Endothelial cell of umbilical vein (primary cell): ENCODE measurements at regions not wholly inside any gene's neighbourhood (a gene's known extent, or its start where the extent isn't known, plus 50 kb on each side); places are given as distances from the start of the nearest gene placed in this dataset.

Experiments
- BruUV-seq: library from RNA; stranded (reverse); fragments of 400-500 nt; replicated peaks from 2 replicates; lab custom pipeline; 2021; lab: Mats Ljungman, UMichigan
- CTCF ChIA-PET: fragments of 300-600, 350-600 bp; sonication (Branson Sonifier 250); formaldehyde crosslinking; loops from one replicate; lab custom pipeline; 2021; ENCODE audit warnings: antibody characterized with exemption, inconsistent platforms; lab: Charles Lee
- POLR2A ChIA-PET: fragments of 300-600, 350-600 bp; sonication (Branson Sonifier 250); formaldehyde crosslinking; loops from one replicate; lab custom pipeline; 2021; ENCODE audit warnings: antibody characterized with exemption, inconsistent platforms; lab: Charles Lee
- DNase-seq: peaks from one replicate; pipeline ENCODE4 v3.0.0-alpha.2; 2011; ENCODE audit warnings: low read depth, low spot score
- FAIRE-seq: peaks from 2 replicates; lab custom pipeline; 2011; peaks lifted over from hg19 to GRCh38; lab: Jason Lieb, UNC
- H2AFZ ChIP-seq: 2 replicates; pipeline ENCODE4 v1.6.0; 2012; ENCODE audit warnings: low read depth, low read length, control low read depth, inconsistent platforms
- H3K27ac ChIP-seq: 2 replicates; pipeline ENCODE4 v1.5.1; 2011; ENCODE audit warnings: low read depth, mild to moderate bottlenecking, control low read depth, low read length, moderate library complexity; ENCODE audit not compliant: insufficient read depth
- H3K27me3 ChIP-seq, 2 experiments: 2 replicates each; pipeline versions ENCODE4 v1.6.0 to v1.6.1; 2011; ENCODE audit warnings: low read length in 2 of 2, mixed read lengths in 1 of 2; ENCODE audit not compliant: control insufficient read depth in 2 of 2, insufficient read depth in 2 of 2
- H3K36me3 ChIP-seq, 2 experiments: 2 replicates in 1 of 2; 3 replicates in 1 of 2; pipeline ENCODE4 v1.5.1; 2011; ENCODE audit warnings: low read length in 2 of 2, mild to moderate bottlenecking in 1 of 2, moderate library complexity in 1 of 2; ENCODE audit not compliant: control insufficient read depth in 2 of 2, insufficient read depth in 2 of 2; ENCODE audit errors: extremely low read depth in 1 of 2
- H3K4me1 ChIP-seq: 3 replicates; pipeline ENCODE4 v1.5.1; 2011; ENCODE audit warnings: mild to moderate bottlenecking, low read length; ENCODE audit not compliant: control insufficient read depth, insufficient read depth; ENCODE audit errors: extremely low read depth
- H3K4me2 ChIP-seq: 2 replicates; pipeline ENCODE4 v1.6.1; 2011; ENCODE audit warnings: low read length, control low read depth, mixed read lengths; ENCODE audit not compliant: insufficient read depth
- H3K4me3 ChIP-seq, 3 experiments: fragments of 200-600 bp in 1 of 3; sonication (generic), shearing (Covaris generic) in 1 of 3; replicated peaks in 1 of 3; 2 replicates each; pipeline ENCODE4 v1.5.1; 2011 to 2016; ENCODE audit warnings: control low read depth in 3 of 3, low read length in 3 of 3, mild to moderate bottlenecking in 2 of 3, inconsistent platforms in 1 of 3, low read depth in 1 of 3, moderate library complexity in 1 of 3; ENCODE audit not compliant: insufficient read depth in 1 of 3
- H3K79me2 ChIP-seq: 2 replicates; pipeline ENCODE4 v1.6.0; 2012; ENCODE audit warnings: low read length, inconsistent platforms; ENCODE audit not compliant: control insufficient read depth, insufficient read depth
- H3K9ac ChIP-seq: replicated peaks from 2 replicates; pipeline ENCODE3; 2011; ENCODE audit warnings: low read length, control low read depth; ENCODE audit not compliant: insufficient read depth; ENCODE audit errors: extremely low read depth
- H3K9me1 ChIP-seq: replicated peaks from 3 replicates; pipeline ENCODE4 v1.6.0; 2011; ENCODE audit warnings: mild to moderate bottlenecking, low read length; ENCODE audit not compliant: control insufficient read depth, insufficient read depth; ENCODE audit errors: extremely low read depth
- H3K9me3 ChIP-seq: replicated peaks from 2 replicates; pipeline ENCODE4 v1.5.1; 2012; ENCODE audit warnings: low read length, inconsistent platforms; ENCODE audit not compliant: control insufficient read depth, insufficient read depth
- H4K20me1 ChIP-seq: replicated peaks from 2 replicates; pipeline ENCODE3; 2011; ENCODE audit warnings: mild to moderate bottlenecking, low read length; ENCODE audit not compliant: control insufficient read depth, insufficient read depth; ENCODE audit errors: extremely low read depth
- CTCF ChIP-seq, 2 donors: IDR thresholded peaks; 1 replicate in 1 of 2; 2 replicates in 1 of 2; pipeline ENCODE4 v1.5.1; 2011; ENCODE audit warnings: low read length in 2 of 2, mild to moderate bottlenecking in 2 of 2, moderate library complexity in 2 of 2, control low read depth in 1 of 2, inconsistent platforms in 1 of 2, low read depth in 1 of 2; ENCODE audit not compliant: insufficient read depth in 1 of 2; ENCODE audit errors: extremely low read depth in 1 of 2
- EZH2 ChIP-seq: IDR thresholded peaks from 2 replicates; pipeline ENCODE4 v1.6.1; 2012; ENCODE audit warnings: borderline replicate concordance, low read depth, mild to moderate bottlenecking, moderate library complexity, low read length, inconsistent platforms; ENCODE audit not compliant: severe bottlenecking
- FOS ChIP-seq: IDR thresholded peaks from 2 replicates; pipeline ENCODE4 v1.6.1; 2011; ENCODE audit warnings: mild to moderate bottlenecking, low read length, moderate library complexity, borderline replicate concordance; ENCODE audit not compliant: insufficient read depth
- GATA2 ChIP-seq: IDR thresholded peaks from 2 replicates; pipeline ENCODE4 v1.7.0; 2011; ENCODE audit warnings: low read depth, mild to moderate bottlenecking, moderate library complexity, mixed read lengths, low read length; ENCODE audit not compliant: insufficient read length, insufficient read depth
- JUN ChIP-seq: IDR thresholded peaks from 2 replicates; pipeline ENCODE4 v1.6.1; 2011; ENCODE audit warnings: borderline replicate concordance, low read depth; ENCODE audit not compliant: insufficient read length, insufficient read depth
- MAX ChIP-seq: IDR thresholded peaks from 2 replicates; pipeline ENCODE4 v1.6.1; 2011; ENCODE audit not compliant: insufficient read depth, insufficient read length
- MYC ChIP-seq: IDR thresholded peaks from one replicate; pipeline ENCODE4 v1.6.1; 2011; ENCODE audit warnings: mild to moderate bottlenecking, low read depth, low read length
- POLR2A ChIP-seq: IDR thresholded peaks from 2 replicates; pipeline ENCODE4 v1.6.1; 2012; ENCODE audit warnings: low read depth, mild to moderate bottlenecking, control low read depth, low read length
- POLR2AphosphoS5 ChIP-seq: IDR thresholded peaks from 2 replicates; pipeline ENCODE4 v1.6.1; 2012; ENCODE audit warnings: low read depth, mild to moderate bottlenecking, control low read depth, low read length, moderate library complexity; ENCODE audit not compliant: insufficient read depth
- dilution Hi-C: fragments of 300-500 bp; cut with MboI; formaldehyde crosslinking; loops from one replicate; pipeline ENCODE4 v1.15.0; 2019; ENCODE audit warnings: low sequenced_read_pairs; ENCODE audit not compliant: extremely low pct_ligation_motif_present
- intact Hi-C: fragments of 100-400 bp; cut with micrococcal nuclease; formaldehyde crosslinking; loops from one replicate; pipeline ENCODE4 v1.10.0; 2022

GRCh38 chr6:149130508-149130907 lies 187.0 kb upstream of the TAB2 start:
- Histone ChIP-seq H3K27ac (no peak overlapping the region), H3K9me3 (no peaks in the 10 kb centered on the region), H4K20me1 (no peaks in the 10 kb centered on the region), H3K36me3 (no peaks in the 10 kb centered on the region), H3K9me1 (no peaks in the 10 kb centered on the region), H3K4me2 (no peak overlapping the region), H3K27me3 (peaks cover 0 to 9% of the 10 kb centered on the region in 2 experiments), H3K9ac (no peak overlapping the region), H2AFZ (no peak overlapping the region), H3K4me1 (peaks cover 3% of the 10 kb centered on the region), H3K79me2 (no peaks in the 10 kb centered on the region), H3K4me3 (no peak overlapping the region)
- DNase-seq (no peak), FAIRE-seq (no peak)
- intact Hi-C loops, result no loop called here
- dilution Hi-C loops, result no loop called here
- ChIA-PET CTCF (interaction anchor here (1.2 kb wide), 1 partner anchor 48 kb away, joined by 4 read pairs; no protein-coding TSS in a partner anchor), POLR2A (no interaction called here)
- BruUV-seq, result no TSS peak
- TF ChIP-seq EZH2 (no peak), POLR2A (no peak), JUN (no peak), FOS (no peak), CTCF (IDR thresholded peaks at IDR 0.05; ENCODE audit: extremely low read depth in 1 of 2, insufficient read depth in 1 of 2, low read depth in 1 of 2, low read length in 2 of 2) (no peak), MYC (no peak)

- ChIA-PET POLR2A (no interaction called here), CTCF (interaction anchor here (1.4 kb wide), 1 partner anchor 103 kb away, joined by 3 read pairs; no protein-coding TSS in a partner anchor)
- Histone ChIP-seq H2AFZ (no peak overlapping the region), H3K79me2 (no peaks in the 10 kb centered on the region), H3K9ac (no peak overlapping the region), H3K36me3 (no peaks in the 10 kb centered on the region), H3K9me1 (no peaks in the 10 kb centered on the region), H3K4me1 (peaks cover 3% of the 10 kb centered on the region), H3K9me3 (no peaks in the 10 kb centered on the region), H3K4me2 (no peak overlapping the region), H3K4me3 (no peak overlapping the region), H3K27ac (no peak overlapping the region), H3K27me3 (peaks cover 0 to 9% of the 10 kb centered on the region in 2 experiments), H4K20me1 (no peaks in the 10 kb centered on the region)
- DNase-seq, result no peak
- no peak for FAIRE-seq
- intact Hi-C loops, result no loop called here
- TF ChIP-seq EZH2 (no peak), POLR2A (no peak), MYC (no peak), POLR2AphosphoS5 (no peak), JUN (no peak), GATA2 (no peak), MAX (no peak)
- dilution Hi-C loops, result no loop called here
- BruUV-seq, result no TSS peak
Measured at GRCh38 chr6:149131891-149132290, 185.6 kb upstream of the TAB2 start.
